CD14-positive monocyte (primary cell): ENCODE measurements at regions not wholly inside any gene's neighbourhood (a gene's known extent, or its start where the extent isn't known, plus 50 kb on each side); places are given as distances from the start of the nearest gene placed in this dataset.

ENCODE experiments used
- DNase-seq, 3 donors: peaks; one replicate each; pipeline ENCODE4 v3.0.0-alpha.2; 2011 to 2022
- H2AFZ ChIP-seq: 2 replicates; pipeline ENCODE4 v1.6.0; 2012; ENCODE audit warnings: mild to moderate bottlenecking, low read depth, low read length, inconsistent platforms; ENCODE audit not compliant: insufficient read depth, poor library complexity, severe bottlenecking
- H3K27ac ChIP-seq, 2 donors: 1 replicate in 1 of 2; 2 replicates in 1 of 2; pipeline ENCODE4 v1.5.1; 2012 to 2013; ENCODE audit warnings: low read length in 2 of 2, control low read depth in 1 of 2, inconsistent platforms in 1 of 2, low read depth in 1 of 2, mild to moderate bottlenecking in 1 of 2
- H3K27me3 ChIP-seq, 2 donors: one replicate each; pipeline versions ENCODE4 v1.6.0 to v1.6.1; 2011 to 2013; ENCODE audit warnings: low read length in 2 of 2; ENCODE audit not compliant: control insufficient read depth in 2 of 2, insufficient read depth in 2 of 2
- H3K36me3 ChIP-seq, 2 donors: replicated peaks in 1 of 2; 1 replicate in 1 of 2; 2 replicates in 1 of 2; pipeline versions ENCODE4 v1.5.1 to v1.6.1; 2012 to 2013; ENCODE audit warnings: low read length in 2 of 2, control low read depth in 1 of 2, inconsistent platforms in 1 of 2, mild to moderate bottlenecking in 1 of 2; ENCODE audit not compliant: insufficient read depth in 2 of 2, control insufficient read depth in 1 of 2
- H3K4me1 ChIP-seq, 2 donors: 1 replicate in 1 of 2; 2 replicates in 1 of 2; pipeline versions ENCODE4 v1.5.1 to v1.6.1; 2012 to 2013; ENCODE audit warnings: low read length in 2 of 2, control low read depth in 1 of 2, inconsistent platforms in 1 of 2, mild to moderate bottlenecking in 1 of 2, moderate library complexity in 1 of 2; ENCODE audit not compliant: insufficient read depth in 2 of 2, control insufficient read depth in 1 of 2
- H3K4me2 ChIP-seq: replicated peaks from 2 replicates; pipeline ENCODE3; 2012; ENCODE audit warnings: low read length, moderate library complexity, mild to moderate bottlenecking; ENCODE audit not compliant: poor library complexity, severe bottlenecking; ENCODE audit errors: extremely low read depth
- H3K4me3 ChIP-seq, 3 experiments: fragments of 200-600 bp in 1 of 3; sonication (generic) in 1 of 3; replicated peaks in 1 of 3; 1 replicate in 2 of 3; 2 replicates in 1 of 3; pipeline ENCODE4 v1.5.1; 2011 to 2013; ENCODE audit warnings: low read length in 3 of 3, mild to moderate bottlenecking in 3 of 3, control low read depth in 2 of 3, low read depth in 2 of 3, inconsistent platforms in 1 of 3, moderate library complexity in 1 of 3
- H3K79me2 ChIP-seq: 2 replicates; pipeline ENCODE4 v1.6.0; 2012; ENCODE audit warnings: mild to moderate bottlenecking, control low read depth, inconsistent platforms, low read length, moderate library complexity; ENCODE audit not compliant: insufficient read depth
- H3K9ac ChIP-seq: 2 replicates; pipeline ENCODE4 v1.6.0; 2017; ENCODE audit warnings: low read length, mild to moderate bottlenecking; ENCODE audit not compliant: insufficient read depth, poor library complexity, severe bottlenecking
- H3K9me3 ChIP-seq, 2 donors: replicated peaks in 1 of 2; 1 replicate in 1 of 2; 2 replicates in 1 of 2; pipeline versions ENCODE4 v1.5.1 to v1.6.1; 2012 to 2013; ENCODE audit warnings: low read length in 2 of 2, control low read depth in 1 of 2; ENCODE audit not compliant: control insufficient read depth in 1 of 2, insufficient read depth in 1 of 2
- H4K20me1 ChIP-seq: 2 replicates; pipeline ENCODE4 v1.6.0; 2012; ENCODE audit warnings: mild to moderate bottlenecking, low read length, control low read depth, moderate library complexity; ENCODE audit not compliant: insufficient read depth
- H3K27ac Mint-ChIP-seq, 7 donors: one replicate each; pipeline ENCODE4 v1.8.0; 2020; ENCODE audit warnings: mild to moderate bottlenecking in 7 of 7, mixed read lengths in 7 of 7, moderate library complexity in 6 of 7, inconsistent platforms in 2 of 7
- H3K27me3 Mint-ChIP-seq, 3 donors: one replicate each; pipeline ENCODE4 v1.8.0; 2021 to 2022; ENCODE audit warnings: low read depth in 3 of 3, mild to moderate bottlenecking in 3 of 3, mixed read lengths in 3 of 3, moderate library complexity in 3 of 3, inconsistent platforms in 1 of 3
- H3K36me3 Mint-ChIP-seq, 2 donors: one replicate each; pipeline ENCODE4 v1.8.0; 2020; ENCODE audit warnings: mixed read lengths in 2 of 2, inconsistent platforms in 1 of 2, mild to moderate bottlenecking in 1 of 2
- H3K4me1 Mint-ChIP-seq: one replicate; pipeline ENCODE4 v1.8.0; 2020; ENCODE audit warnings: mild to moderate bottlenecking, mixed read lengths
- H3K4me3 Mint-ChIP-seq, 2 donors: one replicate each; pipeline ENCODE4 v1.8.0; 2020; ENCODE audit warnings: mild to moderate bottlenecking in 2 of 2, mixed read lengths in 2 of 2, moderate library complexity in 1 of 2
- H3K9me3 Mint-ChIP-seq, 7 donors: one replicate each; pipeline ENCODE4 v1.8.0; 2020 to 2022; ENCODE audit warnings: mixed read lengths in 7 of 7, mild to moderate bottlenecking in 6 of 7, moderate library complexity in 6 of 7, inconsistent platforms in 2 of 7
- CTCF ChIP-seq: fragments of 200-600 bp; IDR thresholded peaks from one replicate; pipeline ENCODE4 v1.8.0; 2022; ENCODE audit warnings: antibody characterized with exemption, mild to moderate bottlenecking
- WGBS: methylation state at CpG from one replicate; pipeline ENCODE4 v1.1.5; 2013; ENCODE audit warnings: missing lambda C conversion rate; ENCODE audit not compliant: insufficient coverage; 5-methylcytosine and 5-hydroxymethylcytosine counted together
- intact Hi-C, 2 donors: fragments of 100-400 bp; cut with micrococcal nuclease; formaldehyde crosslinking; loops; one replicate each; pipeline versions ENCODE4 v1.15.0 to v1.15.1; 2023

GRCh38 chr12:24363177-24363754 is 413.8 kb upstream of the SOX5 start:
- H3K4me2 ChIP-seq = no peak overlapping the region
- no peaks in the 10 kb centered on the region for H4K20me1 ChIP-seq
- intact Hi-C loops = no loop called here
- H3K4me1 ChIP-seq = no peaks in the 10 kb centered on the region
- H3K79me2 ChIP-seq = no peaks in the 10 kb centered on the region
- H3K36me3 ChIP-seq = no peaks in the 10 kb centered on the region
- H3K27ac ChIP-seq = no peak overlapping the region
- no peak overlapping the region for H2AFZ ChIP-seq
- Mint-ChIP-seq H3K36me3 (no peaks in the 10 kb centered on the region), H3K27me3 (no peaks in the 10 kb centered on the region), H3K27ac (no peak overlapping the region), H3K4me1 (peaks cover 2% of the 10 kb centered on the region), H3K9me3 (no peaks in the 10 kb centered on the region), H3K4me3 (no peak overlapping the region)
- H3K27me3 ChIP-seq = no peaks in the 10 kb centered on the region
- TF ChIP-seq CTCF = no peak
- H3K9ac ChIP-seq = no peak overlapping the region
- no peak for DNase-seq
- no CpG with 5 or more reads among the region's 3 CpGs for whole genome bisulfite sequencing
- no peak overlapping the region for H3K4me3 ChIP-seq
- no peaks in the 10 kb centered on the region for H3K9me3 ChIP-seq

GRCh38 chr12:24361877-24362580 is 412.6 kb upstream of the SOX5 start:
- Mint-ChIP-seq H3K27me3 (peaks cover 0 to 2% (median 0%) of the 10 kb centered on the region in 3 donors), H3K4me3 (no peak overlapping the region), H3K9me3 (peaks cover 0 to 3% (median 0%) of the 10 kb centered on the region in 7 donors), H3K27ac (no peak overlapping the region), H3K36me3 (no peaks in the 10 kb centered on the region), H3K4me1 (peaks cover 2% of the 10 kb centered on the region)
- Histone ChIP-seq H3K9me3 (no peaks in the 10 kb centered on the region), H3K4me3 (no peak overlapping the region), H3K9ac (no peak overlapping the region), H3K27ac (no peak overlapping the region), H3K79me2 (no peaks in the 10 kb centered on the region), H4K20me1 (no peaks in the 10 kb centered on the region), H3K36me3 (no peaks in the 10 kb centered on the region), H3K27me3 (no peaks in the 10 kb centered on the region), H2AFZ (no peak overlapping the region), H3K4me2 (no peak overlapping the region), H3K4me1 (no peaks in the 10 kb centered on the region)
- TF ChIP-seq CTCF = no peak
- intact Hi-C loops = no loop called here
- DNase-seq = no peak
- 60% methylated on average over 1 of the region's 6 CpGs for WGBS
